Endodermal cell (in vitro differentiated cells): ENCODE measurements at regions not wholly inside any gene's neighbourhood (a gene's known extent, or its start where the extent isn't known, plus 50 kb on each side); places are given as distances from the start of the nearest gene placed in this dataset.

Experiments used
- DNase-seq: peaks from one replicate; pipeline ENCODE4 v3.0.0-alpha.2; 2017
- H3K27ac ChIP-seq: 2 replicates; pipeline ENCODE4 v1.5.1; 2013; ENCODE audit warnings: mild to moderate bottlenecking, low read depth, low read length, moderate library complexity
- H3K27me3 ChIP-seq: 2 replicates; pipeline ENCODE4 v1.6.1; 2013; ENCODE audit warnings: mild to moderate bottlenecking, low read length, moderate library complexity; ENCODE audit not compliant: insufficient read depth, control insufficient read depth, poor library complexity, severe bottlenecking
- H3K36me3 ChIP-seq: 2 replicates; pipeline ENCODE4 v1.7.0; 2013; ENCODE audit warnings: mild to moderate bottlenecking, low read length, moderate library complexity; ENCODE audit not compliant: control insufficient read depth, insufficient read depth
- H3K4me1 ChIP-seq: one replicate; pipeline ENCODE4 v1.7.0; 2013; ENCODE audit warnings: low read length; ENCODE audit not compliant: control insufficient read depth, insufficient read depth
- H3K4me3 ChIP-seq: 2 replicates; pipeline ENCODE4 v1.5.1; 2013; ENCODE audit warnings: mild to moderate bottlenecking, low read length, moderate library complexity
- H3K9ac ChIP-seq: 2 replicates; pipeline ENCODE4 v1.6.1; 2013; ENCODE audit warnings: mild to moderate bottlenecking, low read length, moderate library complexity; ENCODE audit not compliant: poor library complexity, severe bottlenecking; ENCODE audit errors: extremely low read depth
- H3K9me3 ChIP-seq: 2 replicates; pipeline ENCODE4 v1.6.1; 2013; ENCODE audit warnings: mild to moderate bottlenecking, low read length, moderate library complexity; ENCODE audit not compliant: control insufficient read depth
- H3K27ac Mint-ChIP-seq: 2 replicates; pipeline ENCODE4 v1.8.0; 2020; ENCODE audit warnings: mixed read lengths
- H3K27me3 Mint-ChIP-seq: 2 replicates; pipeline ENCODE4 v1.8.0; 2021; ENCODE audit warnings: mild to moderate bottlenecking, mixed read lengths; ENCODE audit not compliant: insufficient read depth
- H3K36me3 Mint-ChIP-seq: 2 replicates; pipeline ENCODE4 v1.8.0; 2020; ENCODE audit warnings: low read depth, mixed read lengths
- H3K4me1 Mint-ChIP-seq: 2 replicates; pipeline ENCODE4 v1.8.0; 2020; ENCODE audit warnings: mixed read lengths
- H3K4me3 Mint-ChIP-seq: 2 replicates; pipeline ENCODE4 v1.8.0; 2020; ENCODE audit warnings: mild to moderate bottlenecking, moderate library complexity, mixed read lengths
- H3K9me3 Mint-ChIP-seq: 2 replicates; pipeline ENCODE4 v1.8.0; 2020; ENCODE audit warnings: mild to moderate bottlenecking, mixed read lengths
- WGBS, 2 experiments: methylation state at CpG; one replicate each; pipeline versions ENCODE4 v1.1.5 to v1.1.7; 2013; ENCODE audit warnings: missing lambda C conversion rate in 2 of 2, mixed read lengths in 1 of 2; ENCODE audit not compliant: insufficient coverage in 1 of 2, insufficient read length in 1 of 2; 5-methylcytosine and 5-hydroxymethylcytosine counted together
- TF ChIP-seq, protein P1 (sequence below): fragments of 200-600 bp; sonication (generic); conservative IDR thresholded peaks from 2 replicates; pipeline ENCODE4 v1.5.0; 2021; ENCODE audit warnings: antibody characterized with exemption, mild to moderate bottlenecking

DNA sequence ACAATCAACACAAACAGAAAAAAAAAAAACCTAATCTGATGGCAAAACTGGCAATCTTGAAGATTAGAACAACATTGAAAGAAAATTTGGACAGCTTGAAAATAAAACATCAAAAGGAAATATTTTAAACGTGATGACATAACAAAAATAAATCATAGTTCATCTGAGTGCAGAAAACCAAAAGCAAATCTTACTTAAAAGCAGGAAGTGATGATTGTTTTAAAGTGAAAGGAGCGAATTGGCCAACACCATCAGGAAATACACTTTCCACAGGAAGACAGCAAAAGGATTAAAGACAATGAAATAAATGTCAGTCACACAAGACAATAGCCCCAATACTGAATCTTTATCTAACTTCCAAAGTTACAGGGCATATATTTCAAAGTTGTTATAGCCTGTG is 696.5 kb upstream of the CHORDC1 start:
- H3K27ac ChIP-seq, result no peak overlapping the region
- H3K36me3 ChIP-seq, result no peaks in the 10 kb centered on the region
- 100% methylated on average over 1 of the region's 2 CpGs; no CpG with 5 or more reads in 1 of the 2 experiments for WGBS, 2 experiments
- Mint-ChIP-seq H3K27me3 (no peaks in the 10 kb centered on the region), H3K4me1 (peaks cover 3% of the 10 kb centered on the region), H3K27ac (no peak overlapping the region), H3K4me3 (no peak overlapping the region), H3K9me3 (no peaks in the 10 kb centered on the region), H3K36me3 (no peaks in the 10 kb centered on the region)
- peaks cover 8% of the 10 kb centered on the region for H3K9me3 ChIP-seq
- no peak for DNase-seq
- TF ChIP-seq, protein P1, sequence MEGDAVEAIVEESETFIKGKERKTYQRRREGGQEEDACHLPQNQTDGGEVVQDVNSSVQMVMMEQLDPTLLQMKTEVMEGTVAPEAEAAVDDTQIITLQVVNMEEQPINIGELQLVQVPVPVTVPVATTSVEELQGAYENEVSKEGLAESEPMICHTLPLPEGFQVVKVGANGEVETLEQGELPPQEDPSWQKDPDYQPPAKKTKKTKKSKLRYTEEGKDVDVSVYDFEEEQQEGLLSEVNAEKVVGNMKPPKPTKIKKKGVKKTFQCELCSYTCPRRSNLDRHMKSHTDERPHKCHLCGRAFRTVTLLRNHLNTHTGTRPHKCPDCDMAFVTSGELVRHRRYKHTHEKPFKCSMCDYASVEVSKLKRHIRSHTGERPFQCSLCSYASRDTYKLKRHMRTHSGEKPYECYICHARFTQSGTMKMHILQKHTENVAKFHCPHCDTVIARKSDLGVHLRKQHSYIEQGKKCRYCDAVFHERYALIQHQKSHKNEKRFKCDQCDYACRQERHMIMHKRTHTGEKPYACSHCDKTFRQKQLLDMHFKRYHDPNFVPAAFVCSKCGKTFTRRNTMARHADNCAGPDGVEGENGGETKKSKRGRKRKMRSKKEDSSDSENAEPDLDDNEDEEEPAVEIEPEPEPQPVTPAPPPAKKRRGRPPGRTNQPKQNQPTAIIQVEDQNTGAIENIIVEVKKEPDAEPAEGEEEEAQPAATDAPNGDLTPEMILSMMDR, result no peak
- H3K27me3 ChIP-seq, result no peaks in the 10 kb centered on the region
- H3K4me3 ChIP-seq, result no peak overlapping the region
- no peaks in the 10 kb centered on the region for H3K4me1 ChIP-seq
- H3K9ac ChIP-seq, result no peak overlapping the region

DNA sequence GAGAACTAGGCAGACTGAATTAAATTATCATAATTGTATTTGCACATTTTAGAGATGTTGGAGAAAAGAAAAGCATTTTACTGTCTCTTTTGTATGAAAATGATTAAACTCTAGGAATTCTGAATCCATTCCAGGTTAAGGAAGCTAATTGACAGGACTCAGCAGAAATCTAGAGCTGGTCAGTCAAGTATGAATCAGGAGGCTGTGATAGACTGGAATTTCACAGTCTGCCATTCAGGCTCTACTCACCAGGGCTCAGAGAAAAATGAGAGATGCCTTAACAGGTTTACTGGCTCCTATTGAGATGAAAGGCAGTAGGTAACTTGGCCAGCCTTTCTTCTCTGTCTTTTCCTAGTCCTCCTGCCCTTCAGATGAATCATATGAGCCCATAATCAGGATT is 693.9 kb upstream of the CHORDC1 start:
- DNase-seq, result no peak
- peaks cover 7% of the 10 kb centered on the region for H3K9me3 ChIP-seq
- H3K27ac ChIP-seq, result no peak overlapping the region
- no peak overlapping the region for H3K9ac ChIP-seq
- no peak overlapping the region for H3K27ac Mint-ChIP-seq
- H3K4me1 ChIP-seq, result no peaks in the 10 kb centered on the region
- no peak overlapping the region for H3K4me3 Mint-ChIP-seq
- no peaks in the 10 kb centered on the region for H3K27me3 ChIP-seq
- no peak overlapping the region for H3K4me3 ChIP-seq
- H3K4me1 Mint-ChIP-seq, result peaks cover 3% of the 10 kb centered on the region
- H3K36me3 ChIP-seq, result no peaks in the 10 kb centered on the region
- H3K36me3 Mint-ChIP-seq, result no peaks in the 10 kb centered on the region
- TF ChIP-seq, protein P1, result no peak
- no peaks in the 10 kb centered on the region for H3K27me3 Mint-ChIP-seq
- H3K9me3 Mint-ChIP-seq, result no peaks in the 10 kb centered on the region

DNA sequence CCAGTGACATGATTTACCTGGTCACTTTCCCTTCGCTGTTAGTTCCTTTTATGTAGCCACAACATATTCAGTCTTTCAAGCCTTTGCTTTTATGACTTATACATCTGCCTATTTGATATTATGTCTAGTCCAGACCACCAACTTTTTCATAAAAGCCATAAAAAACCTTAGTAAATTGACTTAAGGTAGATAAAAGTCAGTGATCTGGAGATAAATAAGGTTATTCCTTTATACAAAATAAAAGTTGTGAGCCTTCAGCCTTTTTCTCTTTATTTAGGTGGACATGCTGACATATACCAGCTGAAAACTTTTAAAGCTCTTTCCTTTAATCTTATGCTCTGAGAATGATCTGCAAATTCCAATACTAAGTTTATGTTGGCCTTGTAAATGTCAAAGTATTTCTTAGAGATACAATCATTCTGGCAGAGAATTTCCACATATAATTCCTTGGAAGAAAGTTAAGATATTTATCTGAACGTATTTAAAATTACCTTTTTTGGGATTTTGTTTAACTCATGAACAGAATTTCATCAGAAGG is 690.4 kb upstream of the CHORDC1 start:
- TF ChIP-seq, protein P1, result no peak
- Histone ChIP-seq H3K4me3 (no peak overlapping the region), H3K36me3 (no peaks in the 10 kb centered on the region), H3K27me3 (no peaks in the 10 kb centered on the region), H3K27ac (no peak overlapping the region), H3K9ac (no peak overlapping the region), H3K9me3 (no peaks in the 10 kb centered on the region), H3K4me1 (no peaks in the 10 kb centered on the region)
- 96 to 100% methylated on average over 1 of the region's 2 CpGs for WGBS, 2 experiments
- H3K4me1 Mint-ChIP-seq, result peaks cover 3% of the 10 kb centered on the region
- DNase-seq, result no peak
- no peaks in the 10 kb centered on the region for H3K9me3 Mint-ChIP-seq
- no peaks in the 10 kb centered on the region for H3K36me3 Mint-ChIP-seq
- no peaks in the 10 kb centered on the region for H3K27me3 Mint-ChIP-seq
- no peak overlapping the region for H3K4me3 Mint-ChIP-seq
- no peak overlapping the region for H3K27ac Mint-ChIP-seq
